ENCODE measurements at regions not wholly inside any gene's neighbourhood (a gene's known extent, or its start where the extent isn't known, plus 50 kb on each side); places are given as distances from the start of the nearest gene placed in this dataset.
"Not testable (repeated sequence)": the region's sequence is repeated elsewhere in the genome, so short reads cannot be mapped to it uniquely, and the experiment has no call there.

DNA sequence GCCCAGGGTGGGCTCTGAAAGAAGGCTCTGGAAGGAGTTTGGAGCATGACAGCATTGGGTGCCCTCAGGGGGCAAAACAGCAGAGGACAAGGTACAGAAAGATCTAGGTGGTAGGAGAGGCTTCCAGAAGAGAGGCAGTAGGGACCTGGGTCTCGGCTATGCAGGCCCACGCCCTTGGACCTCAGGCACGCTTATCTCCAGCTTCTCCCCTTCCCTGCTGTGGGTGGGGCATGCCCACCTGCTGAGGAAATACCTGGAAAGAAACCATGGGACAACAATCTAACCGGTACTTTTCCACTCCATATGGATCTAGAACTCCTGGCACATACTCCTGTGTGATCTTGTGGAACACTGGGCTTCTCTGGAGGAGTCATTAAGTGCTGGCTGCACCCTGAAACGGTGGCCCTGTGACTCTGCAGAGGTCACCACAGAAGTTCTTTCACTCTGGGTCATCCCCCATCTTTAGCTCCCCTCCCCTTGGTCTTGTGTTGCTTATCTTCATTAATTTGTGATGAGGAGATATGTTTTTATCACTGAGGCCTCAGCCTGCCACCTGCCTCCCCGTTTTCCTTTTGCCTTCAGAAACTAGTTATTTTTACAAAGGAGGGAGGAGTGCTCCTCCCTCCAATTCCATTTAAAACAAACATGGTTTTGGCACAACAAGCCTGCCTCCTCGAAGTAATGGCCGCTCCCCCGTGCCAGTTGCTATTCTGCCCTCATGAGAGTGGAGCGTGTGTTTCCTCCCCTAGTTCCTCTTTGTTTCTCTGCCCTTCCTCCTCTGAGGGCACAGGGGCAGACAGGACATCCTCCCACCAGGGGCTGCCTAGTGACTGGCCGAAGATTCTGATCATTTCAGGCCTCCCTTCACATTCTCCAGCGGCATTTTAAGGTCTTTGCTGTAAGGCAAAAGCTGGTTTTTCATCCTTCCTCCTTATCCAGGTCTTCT, 78.0 kb upstream of the ATP5PO start:
- DNase-seq (ENCODE audit: low spot score) = no peak

DNA sequence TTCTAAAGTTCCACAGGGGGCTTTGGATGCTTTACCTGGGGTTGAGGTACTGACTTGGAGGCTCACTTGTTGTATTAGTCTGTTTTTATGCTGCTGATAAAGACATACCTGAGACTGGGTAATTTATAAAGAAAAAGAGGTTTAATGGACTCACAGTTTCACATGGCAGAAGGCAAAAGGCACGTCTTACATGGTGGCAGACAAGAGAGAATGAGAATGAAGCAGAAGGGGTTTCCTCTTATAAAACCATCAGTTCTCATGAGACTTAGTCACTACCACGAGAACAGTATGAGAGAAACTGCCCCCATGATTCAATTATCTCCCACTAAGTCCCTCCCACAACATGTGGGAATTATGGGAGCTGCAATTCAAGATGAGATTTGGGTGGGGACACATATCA, 76.8 kb upstream of the ATP5PO start:
- DNase-seq (ENCODE audit: low spot score) = not testable (repeated sequence)

DNA sequence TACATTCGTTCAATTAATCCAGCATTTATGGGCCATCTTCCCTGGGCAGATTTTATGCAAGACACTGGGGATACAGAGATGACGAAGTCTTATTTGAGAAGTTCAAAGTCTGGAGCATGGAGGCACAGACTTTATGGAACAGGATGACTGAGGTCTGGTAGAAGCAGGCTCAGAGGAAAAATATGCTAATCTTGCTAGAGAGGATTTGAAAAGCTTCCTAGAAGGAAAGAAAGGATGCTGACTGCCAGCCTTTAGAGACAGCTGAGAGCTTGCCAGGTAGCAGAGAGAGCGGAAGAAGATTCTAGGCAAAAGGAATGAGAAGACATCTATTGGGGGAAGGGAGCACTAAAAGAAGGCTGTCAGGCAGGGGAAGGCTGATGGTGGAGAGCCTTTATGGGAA, 75.5 kb upstream of the ATP5PO start:
- no peak for DNase-seq (ENCODE audit: low spot score)

DNA sequence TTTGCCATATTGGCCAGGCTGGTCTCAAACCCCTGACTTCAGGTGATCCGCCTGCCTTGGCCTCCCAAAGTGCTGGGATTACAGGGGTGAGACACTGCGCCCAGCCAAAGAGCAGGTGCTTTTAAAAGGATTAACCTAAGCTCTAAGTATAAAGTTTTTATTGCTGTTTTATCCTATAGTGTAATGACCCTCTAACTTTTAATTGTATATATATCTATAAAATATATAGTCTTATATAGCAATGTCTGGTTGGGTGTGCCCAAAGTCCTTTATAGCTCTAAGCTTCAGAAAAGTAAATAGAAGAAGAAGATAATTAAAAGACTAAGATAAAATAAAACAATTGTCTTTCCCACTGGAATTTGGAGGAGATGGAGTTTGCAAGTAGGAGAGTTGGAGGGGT, 73.8 kb upstream of the ATP5PO start:
- DNase-seq (ENCODE audit: low spot score) = no peak

DNA sequence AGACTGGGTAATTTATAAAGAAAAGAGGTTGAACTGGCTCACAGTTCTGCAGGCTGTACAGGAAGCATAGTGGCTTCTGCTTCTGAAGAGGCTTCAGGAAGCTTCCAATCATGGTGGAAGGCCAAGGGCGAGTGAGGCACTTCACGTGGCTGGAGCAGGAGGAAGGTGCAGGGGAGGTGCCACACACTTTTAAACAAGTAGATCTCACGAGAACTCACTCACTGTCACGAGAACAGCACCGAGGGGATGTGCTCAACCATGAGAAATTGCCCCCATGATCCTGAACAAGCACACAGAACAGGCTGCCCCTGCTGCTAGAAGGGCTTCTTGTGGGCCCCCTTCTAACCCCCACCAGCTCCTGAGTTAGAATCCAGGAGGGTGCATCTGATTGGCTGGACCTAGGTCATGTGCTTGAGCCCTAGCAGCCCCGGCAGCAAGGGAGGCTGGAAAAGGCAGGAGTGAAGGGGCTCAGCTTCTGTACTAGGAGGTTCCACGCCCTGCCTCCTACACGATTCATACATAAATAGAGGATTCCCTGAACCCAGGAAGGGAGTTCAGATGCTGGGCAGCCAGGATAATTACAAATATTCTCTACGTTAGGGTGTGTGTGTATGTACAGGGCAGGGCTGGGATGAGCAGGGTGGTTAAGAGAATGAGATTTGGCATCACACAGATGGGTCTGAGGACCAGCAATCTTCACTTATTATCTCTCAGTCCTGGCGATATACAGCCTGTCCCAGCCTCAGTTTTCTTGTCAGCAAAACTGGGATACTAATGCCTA, 72.8 kb upstream of the ATP5PO start:
- DNase-seq (ENCODE audit: low spot score) = peak; percentile 26

DNA sequence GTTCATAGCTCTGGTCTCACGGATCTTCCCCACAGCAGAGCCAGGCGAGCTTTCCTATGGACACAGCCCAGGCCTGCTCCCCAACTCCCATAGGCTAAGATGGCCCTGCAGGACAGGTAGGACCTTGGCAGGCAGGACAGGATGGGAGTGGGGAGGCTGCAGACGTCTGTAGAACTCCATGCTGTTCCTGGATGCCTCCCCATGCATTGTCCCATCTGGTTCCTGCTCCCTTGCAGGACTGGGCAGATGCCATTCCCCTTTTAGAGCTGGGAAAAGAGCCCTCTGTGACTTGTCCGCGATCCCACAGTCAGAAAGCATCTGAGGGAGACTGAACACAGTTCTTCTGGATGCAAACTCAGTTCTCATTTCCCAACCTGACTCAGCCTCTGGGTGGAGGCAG, 71.9 kb upstream of the ATP5PO start:
- no peak for DNase-seq (ENCODE audit: low spot score)

DNA sequence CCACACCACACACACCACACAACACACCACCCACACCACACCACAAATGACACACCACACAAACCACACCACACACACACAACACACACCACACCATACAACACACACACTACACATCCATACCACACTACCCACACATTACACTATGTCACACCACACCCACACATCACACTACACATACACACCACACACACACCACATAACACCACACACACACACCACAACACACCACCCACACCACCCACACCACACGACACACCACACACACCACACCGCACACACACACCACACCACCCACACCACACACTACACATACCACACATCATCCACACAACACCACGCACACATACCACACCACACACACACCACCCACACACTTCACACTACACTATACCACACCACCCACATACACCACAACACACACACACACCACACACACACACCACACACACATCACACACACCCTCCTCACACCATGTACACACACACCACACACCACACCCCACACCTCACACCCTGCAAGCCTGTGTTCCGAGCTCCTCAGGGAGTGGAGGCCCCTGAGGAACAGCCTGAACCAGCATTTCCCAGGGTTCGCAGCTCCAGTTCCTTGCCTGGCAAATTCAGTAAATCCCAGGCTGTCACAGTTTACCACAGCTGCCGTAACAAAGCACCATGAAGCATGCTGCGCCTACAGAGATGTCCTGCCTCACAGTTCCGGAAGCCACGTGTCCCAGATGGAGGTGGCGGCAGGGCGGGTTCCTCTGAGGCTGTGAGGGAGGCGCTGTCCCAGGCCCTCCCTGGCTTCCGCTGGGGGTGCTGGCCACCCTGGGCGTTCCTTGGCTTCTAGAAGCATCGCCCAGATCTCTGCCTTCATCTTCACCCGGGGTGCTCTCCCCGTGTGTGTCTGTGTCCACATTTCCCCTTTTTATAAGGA, 69.8 kb upstream of the ATP5PO start:
- no peak for DNase-seq (ENCODE audit: low spot score)

DNA sequence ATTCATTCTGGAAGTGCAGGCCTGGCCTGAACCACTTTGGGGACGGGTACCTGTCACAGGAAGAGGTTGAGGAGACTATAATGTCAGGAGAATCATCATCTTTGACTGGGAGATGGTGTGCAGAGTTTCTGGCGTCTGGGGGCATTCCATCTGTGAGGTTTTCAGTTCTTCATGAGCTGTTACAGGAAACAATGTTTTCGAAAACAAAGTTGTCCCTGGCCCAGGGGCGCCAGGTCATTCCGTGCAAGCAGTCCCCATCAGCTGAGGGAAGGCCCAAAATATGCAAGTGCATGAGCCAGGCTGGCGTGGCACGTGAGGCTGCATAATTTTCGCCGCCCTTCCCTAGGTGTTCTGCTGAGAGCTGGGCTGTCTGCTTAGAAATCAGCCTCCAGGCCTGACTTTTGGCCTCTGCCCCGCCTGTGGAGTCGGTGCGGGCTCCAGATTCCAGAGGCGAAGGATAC, 68.4 kb upstream of the ATP5PO start:
- no peak for DNase-seq (ENCODE audit: low spot score)

DNA sequence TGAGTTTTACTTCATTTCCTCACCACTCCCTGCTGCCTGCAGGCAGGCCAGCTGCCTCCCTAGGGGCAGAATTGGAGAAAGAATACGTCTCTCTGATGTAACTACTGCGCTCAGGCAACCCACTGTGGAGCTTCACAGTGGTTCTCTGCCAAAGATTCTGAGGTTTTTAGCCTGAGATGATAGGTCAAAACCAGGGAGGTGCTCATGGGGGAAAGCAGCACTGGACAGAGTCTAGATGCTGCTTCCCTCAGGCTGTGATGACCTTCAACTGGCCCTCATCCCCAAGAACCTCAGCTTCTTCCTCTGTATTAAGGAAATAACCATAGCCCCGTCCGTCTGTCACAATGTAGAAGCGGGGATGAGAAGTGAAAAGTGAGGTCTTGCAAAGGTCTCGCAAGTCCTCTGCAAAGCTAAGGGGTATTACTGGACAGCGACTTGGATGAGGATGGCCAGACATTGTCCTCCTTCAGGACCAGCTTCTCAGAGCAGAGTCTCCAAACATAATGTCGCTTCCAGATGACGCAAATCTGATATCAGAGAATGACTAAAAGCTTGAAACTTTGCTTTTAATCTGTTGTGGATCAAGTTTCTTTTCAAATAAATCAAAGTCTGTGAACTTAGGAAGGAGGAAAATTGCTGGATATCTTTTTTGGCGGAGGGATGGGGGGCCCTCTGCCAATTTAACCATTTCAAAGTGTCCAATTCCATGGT, 65.9 kb upstream of the ATP5PO start:
- no peak for DNase-seq (ENCODE audit: low spot score)

DNA sequence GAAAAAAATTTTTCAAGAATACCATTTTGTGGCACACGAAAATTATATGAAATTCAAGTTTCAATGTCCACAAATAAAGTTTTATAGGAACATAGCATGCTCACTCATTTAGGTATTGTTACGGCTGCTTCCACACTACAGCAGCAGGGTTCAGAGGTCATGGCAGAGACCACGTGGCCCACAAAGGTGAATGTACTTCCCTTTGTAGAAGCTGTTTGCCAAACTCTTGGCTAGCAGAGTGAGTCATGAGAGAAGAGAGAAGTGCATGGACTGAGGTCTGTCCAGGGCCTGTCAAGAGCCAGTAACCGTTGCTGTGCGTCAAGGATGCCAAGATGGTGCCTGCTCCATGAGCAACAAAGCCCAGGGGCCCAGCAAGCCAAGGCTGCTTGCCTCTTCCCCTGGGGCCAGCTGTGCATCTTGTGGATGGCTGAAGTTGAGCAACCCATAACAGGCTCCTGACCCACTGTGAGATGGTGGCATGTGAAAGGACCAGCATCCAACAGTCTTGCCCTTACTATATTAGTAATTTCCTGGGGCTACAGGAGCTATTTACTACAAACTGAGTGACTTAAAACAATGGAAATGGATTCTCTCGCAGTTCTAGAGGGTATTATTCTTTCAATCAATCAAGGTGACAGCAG, 64.8 kb upstream of the ATP5PO start:
- no peak for DNase-seq (ENCODE audit: low spot score)

DNA sequence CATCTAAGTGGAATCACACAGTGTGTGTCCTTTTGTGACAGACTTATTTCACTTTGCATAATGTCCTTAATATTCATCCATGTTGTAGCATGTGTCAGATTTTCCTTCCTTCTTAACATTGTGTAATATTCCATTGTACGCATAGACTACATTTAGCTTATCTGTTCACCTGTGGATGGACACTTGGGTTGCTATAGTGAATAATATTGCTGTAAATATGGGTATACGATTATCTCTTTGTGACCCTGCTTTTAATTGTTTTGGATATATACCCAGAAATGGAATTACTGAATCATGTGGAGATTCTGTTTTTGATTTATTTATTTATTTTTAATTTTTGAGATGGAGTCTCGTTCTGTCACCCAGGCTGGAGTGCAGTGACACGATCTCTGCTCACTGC, 63.0 kb upstream of the ATP5PO start:
- DNase-seq (ENCODE audit: low spot score) = no peak

DNA sequence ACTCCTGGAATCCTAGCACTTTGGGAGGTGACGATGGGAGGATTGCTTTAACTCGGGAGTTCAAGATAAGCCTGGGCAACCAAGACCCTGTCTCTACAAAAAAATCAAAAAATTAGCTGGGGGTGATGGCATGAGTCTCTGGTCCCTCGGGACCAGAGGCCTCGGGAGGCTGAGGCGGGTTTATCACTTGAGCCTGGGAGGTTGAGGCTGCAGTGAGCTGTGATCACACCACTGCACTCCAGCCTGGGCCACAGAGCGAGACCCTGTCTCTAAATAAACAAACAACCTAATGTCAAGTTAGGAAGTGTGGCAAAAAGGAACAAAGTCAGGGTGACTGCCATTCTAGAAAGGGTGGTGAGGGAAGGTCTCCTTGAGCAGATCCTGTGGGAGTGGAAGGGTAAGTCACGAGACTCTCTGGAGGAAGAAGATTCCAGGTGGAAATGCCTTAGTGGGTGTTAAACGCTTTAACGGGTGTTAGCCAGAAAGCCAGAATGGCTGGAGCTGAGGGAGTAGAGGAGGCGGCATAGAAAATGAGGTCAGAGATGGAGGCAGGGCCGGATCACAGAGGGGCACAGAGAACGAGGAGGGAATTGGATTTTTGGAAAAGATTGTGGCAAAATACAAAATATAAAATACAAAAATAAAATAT, 62.2 kb upstream of the ATP5PO start:
- DNase-seq (ENCODE audit: low spot score) = no peak

DNA sequence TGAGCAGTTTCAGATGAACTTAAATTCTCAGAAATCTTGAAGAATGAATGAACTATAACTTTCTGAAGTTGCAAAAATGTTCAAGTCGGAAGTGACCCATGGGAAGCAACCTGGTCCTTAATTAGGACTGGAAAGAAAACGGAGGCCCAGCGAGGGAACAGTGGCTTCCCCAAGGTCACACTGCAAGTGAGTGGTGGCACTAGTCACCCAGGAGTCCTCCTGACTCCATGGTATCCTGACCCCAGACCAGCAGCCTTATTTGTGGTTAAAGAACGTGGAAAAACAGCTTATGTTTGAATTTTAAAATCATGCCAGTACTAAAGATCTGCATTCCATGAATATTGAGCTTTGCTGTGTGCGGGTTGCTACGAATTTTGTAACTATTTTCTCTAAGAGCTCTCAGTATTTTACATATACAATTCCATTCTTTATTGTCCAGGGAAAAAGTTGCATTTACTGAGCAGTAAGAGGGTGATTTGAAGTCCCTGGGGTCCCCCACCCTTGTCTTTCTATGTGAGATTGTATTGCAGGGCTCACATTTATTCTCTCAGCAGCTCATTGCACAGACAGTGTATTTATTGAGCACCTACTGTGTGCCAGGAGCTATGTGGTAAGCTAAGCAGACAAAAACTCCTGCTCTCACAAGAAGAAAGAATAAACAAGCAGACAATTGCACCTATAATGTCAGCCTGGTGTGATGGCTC, 61.6 kb upstream of the ATP5PO start:
- no peak for DNase-seq (ENCODE audit: low spot score)

DNA sequence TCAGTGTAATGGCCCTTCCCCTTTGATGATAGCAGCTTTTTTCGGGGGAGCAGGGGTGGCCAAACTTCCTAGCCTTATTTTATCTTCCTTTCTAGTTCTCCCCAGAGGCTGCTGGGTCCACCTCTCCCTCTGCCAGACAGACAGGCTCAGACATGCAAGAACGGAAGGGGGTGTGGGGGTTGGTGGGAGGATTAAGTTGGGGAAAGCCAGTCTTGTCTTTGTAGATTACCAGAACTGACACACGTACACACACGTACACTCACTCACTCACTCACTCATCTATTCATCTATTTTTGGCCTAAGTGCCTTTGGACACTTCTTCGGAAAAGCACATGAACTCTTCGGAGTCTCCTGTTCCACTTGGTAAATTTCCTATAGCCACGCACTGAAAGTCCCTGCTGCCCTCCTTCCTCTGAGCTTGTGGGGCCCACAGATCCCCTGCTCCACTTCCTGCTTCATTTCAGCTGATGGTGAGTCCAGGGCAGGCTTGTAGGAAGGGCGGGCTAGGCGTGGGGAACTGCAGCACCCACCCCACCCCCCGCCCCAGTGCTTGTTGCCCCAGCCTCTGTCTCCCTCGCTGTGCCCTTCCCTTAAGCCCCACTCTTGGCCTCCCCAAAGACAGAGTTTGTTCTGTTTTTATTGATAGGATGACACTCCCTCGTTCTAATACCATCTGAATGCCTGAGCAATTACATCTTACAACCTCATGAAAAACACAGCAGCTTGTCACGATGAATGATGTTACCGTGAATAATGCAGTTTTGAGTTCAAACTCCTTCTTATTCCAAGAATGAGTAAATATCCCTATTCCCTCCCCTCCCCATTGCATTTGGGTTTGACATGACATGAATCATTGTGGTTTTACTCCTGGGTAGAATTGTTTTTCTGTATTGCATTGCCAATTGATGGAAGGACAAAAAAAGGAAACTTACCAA, 60.7 kb upstream of the ATP5PO start:
- peak; percentile 33 for DNase-seq (ENCODE audit: low spot score)

DNA sequence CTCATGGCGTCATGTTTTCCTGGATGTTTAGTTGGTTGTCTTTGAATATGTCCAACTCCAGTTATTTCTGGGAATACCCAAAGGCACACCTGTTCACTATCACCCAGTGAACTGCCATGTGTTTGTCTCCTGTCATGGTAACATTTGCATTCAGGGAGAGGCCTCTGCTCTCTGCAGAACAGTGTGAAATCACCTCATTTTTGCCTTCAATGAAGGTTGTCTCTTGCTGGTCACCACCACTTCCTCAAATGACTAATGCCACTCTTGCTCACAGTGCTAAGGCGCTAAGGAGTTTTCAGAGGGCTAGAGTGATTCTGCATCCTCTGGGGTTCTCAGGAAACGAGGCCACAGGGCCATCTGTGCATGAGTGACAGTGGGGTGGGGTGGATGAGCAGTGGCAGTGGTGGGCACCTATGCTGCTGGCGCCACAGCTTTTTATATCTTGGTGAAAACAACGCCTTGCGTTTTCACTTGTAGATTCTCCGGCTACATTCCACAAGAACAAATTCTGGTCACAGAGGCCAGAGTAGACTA, 60.0 kb upstream of the ATP5PO start:
- no peak for DNase-seq (ENCODE audit: low spot score)

DNA sequence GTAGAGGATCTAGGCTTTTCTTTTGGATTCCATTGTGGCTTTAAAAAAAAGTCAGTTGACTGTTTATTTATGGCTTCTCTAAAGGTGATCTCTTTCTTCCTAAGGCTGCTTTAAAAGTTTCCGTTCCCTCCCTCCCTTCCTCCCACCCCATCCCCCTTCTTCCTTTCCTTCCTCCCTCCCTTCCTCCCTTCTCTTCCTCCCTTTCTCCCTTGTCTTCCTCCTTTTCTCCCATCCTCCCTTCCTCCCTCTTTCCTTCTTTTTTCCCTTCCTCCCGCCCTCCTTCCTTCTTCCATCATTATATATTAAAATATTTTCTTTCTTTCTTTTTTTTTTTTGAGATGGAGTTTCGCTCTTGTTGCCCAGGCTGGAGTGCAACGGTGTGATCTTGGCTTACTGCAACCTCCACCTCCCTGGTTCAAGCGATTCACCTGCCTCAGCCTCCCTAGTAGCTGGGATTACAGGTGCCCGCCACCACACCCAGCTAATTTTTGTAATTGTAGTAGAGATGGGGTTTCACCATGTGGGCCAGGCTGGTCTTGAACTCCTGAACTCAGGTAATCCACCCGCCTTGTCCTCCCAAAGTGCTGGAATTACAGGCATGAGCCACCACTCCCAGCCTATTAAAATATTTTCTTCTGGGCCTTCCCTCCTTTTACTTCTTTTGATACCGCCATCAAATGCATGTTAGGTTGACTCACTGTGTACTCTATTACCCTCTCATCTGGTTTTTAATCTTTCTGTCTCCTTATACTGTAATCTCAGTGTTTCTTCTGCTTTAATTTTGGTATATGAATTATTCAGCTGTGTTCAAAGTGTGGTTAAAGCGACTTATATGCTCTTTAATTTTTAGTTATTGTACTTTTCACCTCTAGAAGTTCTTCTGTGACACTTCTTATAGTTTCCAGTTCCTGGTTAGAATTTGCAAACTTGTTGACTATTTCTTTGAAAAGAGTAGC, 59.2 kb upstream of the ATP5PO start:
- DNase-seq (ENCODE audit: low spot score) = no peak

DNA sequence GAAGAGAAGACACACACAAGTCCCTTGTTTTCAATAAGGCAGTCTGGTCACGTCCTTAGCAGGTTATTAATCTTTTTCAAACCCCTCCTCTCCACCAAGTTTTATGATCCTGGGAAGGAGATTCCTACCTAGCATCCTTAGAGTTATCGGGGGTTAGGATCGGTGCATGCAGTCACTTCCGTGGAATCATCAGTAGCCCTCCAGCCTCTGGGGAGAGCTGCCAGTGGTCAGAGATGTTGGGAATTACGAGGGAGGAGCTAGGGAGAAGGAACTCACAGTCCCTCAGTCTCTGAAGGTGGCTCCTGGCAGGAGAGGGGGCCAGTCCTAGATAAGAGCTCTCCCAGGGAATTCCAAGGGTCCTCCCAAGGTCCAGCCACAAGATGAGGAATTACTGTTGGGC, 57.7 kb upstream of the ATP5PO start:
- DNase-seq (ENCODE audit: low spot score) = no peak
